ENCODE measurements at regions not wholly inside any gene's neighbourhood (a gene's known extent, or its start where the extent isn't known, plus 50 kb on each side); places are given as distances from the start of the nearest gene placed in this dataset.

DNA sequence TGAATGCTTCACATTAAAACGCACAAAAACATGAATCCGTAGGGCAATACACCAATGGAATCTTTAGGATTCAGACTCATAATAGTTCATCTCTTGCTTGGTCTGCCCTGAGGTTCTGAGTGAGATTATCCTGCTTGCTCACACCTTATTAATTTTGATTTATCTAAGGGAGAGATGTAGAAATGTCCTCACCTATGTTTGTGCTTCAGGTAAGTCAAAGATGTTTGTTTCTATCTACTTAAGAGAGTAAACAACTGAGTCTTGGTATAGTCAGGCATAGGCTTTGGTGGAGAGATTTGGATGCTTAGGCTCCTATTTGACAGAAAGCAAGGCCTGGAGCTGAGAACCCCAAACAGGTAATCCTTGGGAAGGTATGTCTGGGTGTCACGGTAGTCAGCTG, 231.0 kb upstream of the TNP1 start:
- TF ChIP-seq, protein P1, sequence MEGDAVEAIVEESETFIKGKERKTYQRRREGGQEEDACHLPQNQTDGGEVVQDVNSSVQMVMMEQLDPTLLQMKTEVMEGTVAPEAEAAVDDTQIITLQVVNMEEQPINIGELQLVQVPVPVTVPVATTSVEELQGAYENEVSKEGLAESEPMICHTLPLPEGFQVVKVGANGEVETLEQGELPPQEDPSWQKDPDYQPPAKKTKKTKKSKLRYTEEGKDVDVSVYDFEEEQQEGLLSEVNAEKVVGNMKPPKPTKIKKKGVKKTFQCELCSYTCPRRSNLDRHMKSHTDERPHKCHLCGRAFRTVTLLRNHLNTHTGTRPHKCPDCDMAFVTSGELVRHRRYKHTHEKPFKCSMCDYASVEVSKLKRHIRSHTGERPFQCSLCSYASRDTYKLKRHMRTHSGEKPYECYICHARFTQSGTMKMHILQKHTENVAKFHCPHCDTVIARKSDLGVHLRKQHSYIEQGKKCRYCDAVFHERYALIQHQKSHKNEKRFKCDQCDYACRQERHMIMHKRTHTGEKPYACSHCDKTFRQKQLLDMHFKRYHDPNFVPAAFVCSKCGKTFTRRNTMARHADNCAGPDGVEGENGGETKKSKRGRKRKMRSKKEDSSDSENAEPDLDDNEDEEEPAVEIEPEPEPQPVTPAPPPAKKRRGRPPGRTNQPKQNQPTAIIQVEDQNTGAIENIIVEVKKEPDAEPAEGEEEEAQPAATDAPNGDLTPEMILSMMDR (IDR thresholded peaks at IDR 0.05; ENCODE audit: low read depth, low read length): no peak
- DNase-seq (ENCODE audit: low read depth, low spot score): no peak
- H3K4me3 ChIP-seq (ENCODE audit: low read depth, low read length): no peak overlapping the region
- in situ Hi-C loops (cut with HindIII; ENCODE audit: low sequenced_read_pairs): no loop called here

DNA sequence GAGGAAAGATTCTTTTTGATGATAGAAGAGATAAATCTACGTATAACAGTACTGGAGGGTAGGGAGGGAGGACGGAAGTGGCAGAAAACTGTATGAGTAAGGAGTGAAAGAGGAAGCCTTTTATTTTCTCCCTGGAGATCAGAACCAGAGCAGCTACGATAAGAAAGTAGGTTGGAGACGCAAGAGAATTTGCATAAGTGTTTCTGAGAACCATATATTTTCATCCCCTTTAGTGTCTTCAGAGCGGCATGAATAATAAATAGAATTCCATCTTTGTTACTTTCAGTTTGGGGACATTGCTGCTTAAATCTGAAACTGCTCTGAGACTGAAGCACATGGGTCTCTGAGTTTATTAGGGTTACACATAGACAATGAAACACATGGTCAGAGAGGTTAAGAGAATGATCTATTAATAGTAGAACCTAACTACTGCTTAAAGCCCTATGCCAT, 230.2 kb upstream of the TNP1 start:
- TF ChIP-seq, protein P1 (IDR thresholded peaks at IDR 0.05; ENCODE audit: low read depth, low read length): no peak
- in situ Hi-C loops (cut with HindIII; ENCODE audit: low sequenced_read_pairs): no loop called here
- no peak overlapping the region for H3K4me3 ChIP-seq (ENCODE audit: low read depth, low read length)
- peak; percentile 38 for DNase-seq (ENCODE audit: low read depth, low spot score)

DNA sequence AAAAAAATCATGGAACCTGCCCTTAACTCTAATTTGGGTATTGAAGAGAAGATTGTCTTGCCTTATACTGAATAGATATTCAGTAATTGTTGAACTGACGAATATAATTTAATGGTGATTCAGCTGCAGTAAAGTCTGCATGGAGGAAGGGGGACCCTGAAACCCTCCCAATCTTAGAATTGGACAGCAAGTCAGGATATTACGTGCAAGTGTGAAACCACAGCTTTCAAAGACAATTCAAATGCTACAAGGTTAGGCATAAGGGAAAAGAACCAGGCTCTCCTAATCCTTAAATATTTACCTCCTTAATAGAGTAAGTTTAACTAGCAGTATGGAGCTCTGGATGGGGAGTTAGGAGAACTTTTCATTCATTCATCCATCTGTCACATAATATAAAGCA, 226.9 kb upstream of the TNP1 start:
- no peak overlapping the region for H3K4me3 ChIP-seq (ENCODE audit: low read depth, low read length)
- TF ChIP-seq, protein P1 (IDR thresholded peaks at IDR 0.05; ENCODE audit: low read depth, low read length): no peak
- DNase-seq (ENCODE audit: low read depth, low spot score): no peak
- in situ Hi-C loops (cut with HindIII; ENCODE audit: low sequenced_read_pairs): no loop called here

DNA sequence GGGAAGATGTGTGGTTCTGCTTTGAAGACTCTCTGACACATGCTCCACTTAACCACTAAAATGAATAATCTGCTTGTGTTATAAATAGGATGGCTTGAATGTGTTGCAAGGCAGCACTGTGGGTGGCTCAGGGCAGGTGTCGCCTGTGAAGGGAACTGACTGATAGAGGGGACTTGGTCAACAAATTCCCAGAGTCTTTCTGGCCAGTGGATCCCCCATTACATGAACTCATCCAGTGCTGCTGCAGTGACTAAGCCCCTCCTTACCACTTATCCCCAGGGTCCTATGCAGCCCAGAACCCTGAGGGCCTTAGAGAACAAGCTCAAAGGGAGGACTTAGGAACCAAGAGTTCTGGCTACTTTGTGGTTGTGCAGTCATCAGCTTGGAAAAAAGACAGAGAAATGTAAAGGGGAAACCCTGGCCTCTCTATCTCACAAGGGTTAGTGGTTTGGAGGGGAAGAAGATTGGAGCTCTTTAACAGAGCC, 226.2 kb upstream of the TNP1 start:
- in situ Hi-C loops (cut with HindIII; ENCODE audit: low sequenced_read_pairs): no loop called here
- H3K4me3 ChIP-seq (ENCODE audit: low read depth, low read length): no peak overlapping the region
- peak; percentile 56 for DNase-seq (ENCODE audit: low read depth, low spot score)
- TF ChIP-seq, protein P1 (IDR thresholded peaks at IDR 0.05; ENCODE audit: low read depth, low read length): no peak

DNA sequence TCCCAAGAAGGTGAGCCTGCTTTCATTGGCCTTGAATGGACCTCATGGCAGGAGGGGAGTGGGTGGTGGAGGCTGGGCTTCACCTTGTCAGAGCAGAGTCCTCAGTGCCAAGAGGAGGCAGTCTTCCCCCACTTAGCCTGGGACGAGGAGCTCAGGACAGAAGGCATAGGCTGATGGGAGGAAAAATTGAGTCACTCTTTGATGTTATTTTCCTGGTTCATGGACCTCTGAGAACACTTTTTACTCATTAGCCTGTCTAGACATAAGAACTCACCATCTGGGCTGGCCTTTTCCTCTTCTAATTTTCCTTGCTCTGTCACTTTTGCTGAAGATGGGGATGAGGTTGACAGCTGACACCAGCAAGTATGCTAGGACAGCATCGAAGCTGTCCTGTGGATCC, 225.7 kb upstream of the TNP1 start:
- in situ Hi-C loops (cut with HindIII; ENCODE audit: low sequenced_read_pairs): no loop called here
- peak; percentile 58 for DNase-seq (ENCODE audit: low read depth, low spot score)
- H3K4me3 ChIP-seq (ENCODE audit: low read depth, low read length): no peak overlapping the region
- TF ChIP-seq, protein P1 (IDR thresholded peaks at IDR 0.05; ENCODE audit: low read depth, low read length): peak; percentile 13

DNA sequence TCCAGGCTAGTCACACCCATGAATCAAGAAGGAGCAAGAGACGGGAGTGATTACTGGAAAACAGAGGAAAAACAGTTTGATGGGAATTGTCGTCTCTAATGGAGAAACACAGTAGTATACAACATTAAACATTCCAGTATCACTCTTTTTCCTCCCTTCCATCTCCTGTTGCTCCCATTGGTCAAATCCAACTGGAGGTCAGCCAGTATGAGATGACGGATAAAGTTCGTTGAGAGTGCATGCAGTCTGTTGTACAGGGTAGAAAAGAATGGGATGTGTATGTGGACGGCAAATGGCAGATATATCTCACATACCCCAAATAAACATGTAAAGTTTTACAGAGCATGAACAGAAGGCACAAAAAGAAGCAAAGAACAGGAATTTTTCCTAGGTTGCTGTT, 221.9 kb upstream of the TNP1 start:
- in situ Hi-C loops (cut with HindIII; ENCODE audit: low sequenced_read_pairs): no loop called here
- DNase-seq (ENCODE audit: low read depth, low spot score): no peak
- TF ChIP-seq, protein P1 (IDR thresholded peaks at IDR 0.05; ENCODE audit: low read depth, low read length): no peak
- no peak overlapping the region for H3K4me3 ChIP-seq (ENCODE audit: low read depth, low read length)

DNA sequence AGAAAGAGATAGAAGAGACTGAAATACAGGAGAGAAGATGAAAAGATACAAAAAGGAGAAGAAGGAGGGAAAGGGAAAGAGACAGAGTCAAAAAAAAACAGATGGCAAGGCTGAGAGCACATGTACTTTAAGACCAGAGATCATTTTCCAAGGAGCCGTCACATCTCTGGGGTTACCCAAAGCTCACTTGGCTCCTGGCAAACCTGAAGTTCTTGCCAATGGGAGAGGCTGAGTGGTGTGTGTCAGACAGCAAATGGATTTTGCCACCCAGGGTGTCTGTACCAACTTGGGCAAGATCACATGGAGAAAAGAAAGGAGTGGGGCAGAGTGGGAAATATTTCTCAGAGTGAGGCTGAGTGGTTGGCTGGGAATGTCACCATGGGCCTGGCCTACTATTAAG, 219.3 kb upstream of the TNP1 start:
- TF ChIP-seq, protein P1 (IDR thresholded peaks at IDR 0.05; ENCODE audit: low read depth, low read length): no peak

More for the DNA sequence above, 219.3 kb upstream of the TNP1 start:
- DNase-seq (ENCODE audit: low read depth, low spot score): no peak
- no peak overlapping the region for H3K4me3 ChIP-seq (ENCODE audit: low read depth, low read length)
- in situ Hi-C loops (cut with HindIII; ENCODE audit: low sequenced_read_pairs): no loop called here

Measured in astrocyte of the spinal cord (primary cell).